Stimulated activated naive CD8-positive, alpha-beta T cell treated with anti-CD3 and anti-CD28 coated beads, Interleukin-15, amount 100 ng/mL, for 72 hours (primary cell): ENCODE measurements at regions not wholly inside any gene's neighbourhood (a gene's known extent, or its start where the extent isn't known, plus 50 kb on each side); places are given as distances from the start of the nearest gene placed in this dataset.

ENCODE experiments used
- ATAC-seq: fragments of 150-1000 bp; cut with Tn5 transposase; 2 replicates; pipeline ENCODE4 v1.10.0; 2021; ENCODE audit warnings: mild to moderate bottlenecking, moderate library complexity
- DNase-seq, 2 donors: peaks; one replicate each; pipeline ENCODE4 v3.0.0; 2021 to 2022
- H3K27ac Mint-ChIP-seq, 2 donors: one replicate each; pipeline ENCODE4 v1.8.0; 2022; ENCODE audit warnings: mild to moderate bottlenecking in 2 of 2, mixed read lengths in 2 of 2, moderate library complexity in 2 of 2
- H3K27me3 Mint-ChIP-seq: one replicate; pipeline ENCODE4 v1.8.0; 2022; ENCODE audit warnings: mixed read lengths
- H3K4me1 Mint-ChIP-seq: one replicate; pipeline ENCODE4 v1.8.0; 2022; ENCODE audit warnings: mild to moderate bottlenecking, mixed read lengths
- H3K4me3 Mint-ChIP-seq, 2 donors: one replicate each; pipeline ENCODE4 v1.8.0; 2022; ENCODE audit warnings: mild to moderate bottlenecking in 2 of 2, mixed read lengths in 2 of 2, moderate library complexity in 1 of 2
- H3K9me3 Mint-ChIP-seq, 2 donors: one replicate each; pipeline ENCODE4 v1.8.0; 2022; ENCODE audit warnings: mixed read lengths in 2 of 2

DNA sequence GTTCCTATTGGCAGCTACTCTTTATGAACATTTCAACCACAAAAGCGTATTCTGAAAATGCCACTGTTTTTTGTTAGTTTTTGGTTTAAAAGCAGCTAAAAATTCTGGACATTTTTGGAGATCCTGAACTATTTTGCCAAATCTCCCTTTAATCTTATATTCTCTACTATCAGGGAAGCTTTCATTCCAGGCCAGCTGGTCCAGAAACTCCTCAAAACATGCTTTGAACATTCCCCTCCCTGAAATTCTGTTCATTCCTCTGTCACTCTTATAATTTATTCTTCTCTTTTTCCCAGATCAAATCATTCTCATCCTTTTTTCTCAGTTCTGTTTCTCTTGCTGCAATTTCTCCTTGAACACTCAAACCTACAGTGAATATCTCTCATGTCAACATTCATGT, 790.9 kb upstream of the ARGLU1 start:
- no peak overlapping the region for H3K27ac Mint-ChIP-seq
- H3K27me3 Mint-ChIP-seq, result no peaks in the 10 kb centered on the region
- no peaks in the 10 kb centered on the region for H3K4me1 Mint-ChIP-seq
- peaks cover 14 to 18% of the 10 kb centered on the region in 2 donors for H3K9me3 Mint-ChIP-seq
- no peak for ATAC-seq
- DNase-seq, result no peak
- no peak overlapping the region for H3K4me3 Mint-ChIP-seq

DNA sequence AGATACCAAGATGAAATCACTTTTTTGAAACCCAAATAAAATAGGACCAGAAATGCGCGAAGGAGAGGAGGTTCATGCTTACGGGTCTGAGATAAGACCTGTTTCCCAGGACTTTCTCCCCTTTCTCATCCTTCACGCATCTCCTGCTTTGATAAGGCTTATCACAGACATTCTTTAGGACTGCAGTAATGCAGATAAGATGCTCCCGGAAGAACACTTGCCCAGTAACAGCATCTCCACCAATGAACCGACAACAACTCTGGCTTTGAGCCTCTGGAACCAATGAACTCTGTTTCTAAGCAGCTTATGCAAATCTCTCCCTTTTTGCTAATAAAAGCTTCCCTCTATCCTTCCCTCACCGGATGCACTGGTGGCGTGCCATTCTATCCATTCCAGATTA, 783.4 kb upstream of the ARGLU1 start:
- DNase-seq (no peak), ATAC-seq (no peak)
- Mint-ChIP-seq H3K4me1 (no peaks in the 10 kb centered on the region), H3K9me3 (peaks cover 5 to 7% of the 10 kb centered on the region in 2 donors), H3K4me3 (no peak overlapping the region), H3K27me3 (no peaks in the 10 kb centered on the region), H3K27ac (no peak overlapping the region)

DNA sequence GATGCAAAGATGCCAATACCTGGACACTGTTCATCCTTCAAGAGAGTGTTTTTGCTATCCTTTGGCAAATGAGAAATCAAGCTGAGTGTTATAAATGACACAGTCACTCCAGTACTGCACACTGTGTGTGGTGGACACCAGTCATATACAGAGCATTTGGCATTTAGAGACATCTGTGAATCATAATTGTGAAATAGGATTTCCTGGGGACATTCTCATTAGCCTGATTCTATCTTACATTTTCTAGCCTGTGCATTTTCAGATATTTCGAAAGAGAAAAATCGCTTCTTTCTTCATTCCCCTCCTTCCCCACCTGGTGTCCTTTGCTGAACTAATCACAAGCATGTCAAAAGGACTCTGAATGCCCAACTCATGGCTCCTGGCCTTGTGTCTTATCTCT, 781.0 kb upstream of the ARGLU1 start:
- peaks cover 2 to 5% of the 10 kb centered on the region in 2 donors for H3K9me3 Mint-ChIP-seq
- no peak for ATAC-seq
- no peak overlapping the region for H3K27ac Mint-ChIP-seq
- DNase-seq, result no peak
- H3K4me1 Mint-ChIP-seq, result no peaks in the 10 kb centered on the region
- H3K4me3 Mint-ChIP-seq, result no peak overlapping the region
- no peaks in the 10 kb centered on the region for H3K27me3 Mint-ChIP-seq

DNA sequence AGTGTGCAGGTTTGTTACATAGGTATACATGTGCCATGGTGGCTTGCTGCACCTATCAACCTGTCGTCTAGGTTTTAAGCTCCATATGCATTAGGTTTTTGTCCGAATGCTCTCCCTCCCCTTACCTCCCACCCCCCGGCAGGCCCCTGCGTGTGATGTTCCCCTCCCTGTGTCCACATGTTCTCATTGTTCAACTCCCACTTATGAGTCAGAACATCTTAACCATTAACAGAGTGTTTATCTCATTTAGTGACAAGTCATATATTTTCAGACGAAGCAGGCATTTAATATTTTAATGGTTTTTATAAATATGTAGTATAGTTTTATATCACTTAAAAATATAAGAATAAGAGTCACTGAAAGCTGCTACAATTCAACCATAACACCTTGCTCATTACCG, 780.5 kb upstream of the ARGLU1 start:
- no peaks in the 10 kb centered on the region for H3K4me1 Mint-ChIP-seq
- H3K27me3 Mint-ChIP-seq, result no peaks in the 10 kb centered on the region
- no peak for ATAC-seq
- H3K9me3 Mint-ChIP-seq, result peaks cover 0 to 5% of the 10 kb centered on the region in 2 donors
- H3K27ac Mint-ChIP-seq, result no peak overlapping the region
- DNase-seq, result no peak
- no peak overlapping the region for H3K4me3 Mint-ChIP-seq

DNA sequence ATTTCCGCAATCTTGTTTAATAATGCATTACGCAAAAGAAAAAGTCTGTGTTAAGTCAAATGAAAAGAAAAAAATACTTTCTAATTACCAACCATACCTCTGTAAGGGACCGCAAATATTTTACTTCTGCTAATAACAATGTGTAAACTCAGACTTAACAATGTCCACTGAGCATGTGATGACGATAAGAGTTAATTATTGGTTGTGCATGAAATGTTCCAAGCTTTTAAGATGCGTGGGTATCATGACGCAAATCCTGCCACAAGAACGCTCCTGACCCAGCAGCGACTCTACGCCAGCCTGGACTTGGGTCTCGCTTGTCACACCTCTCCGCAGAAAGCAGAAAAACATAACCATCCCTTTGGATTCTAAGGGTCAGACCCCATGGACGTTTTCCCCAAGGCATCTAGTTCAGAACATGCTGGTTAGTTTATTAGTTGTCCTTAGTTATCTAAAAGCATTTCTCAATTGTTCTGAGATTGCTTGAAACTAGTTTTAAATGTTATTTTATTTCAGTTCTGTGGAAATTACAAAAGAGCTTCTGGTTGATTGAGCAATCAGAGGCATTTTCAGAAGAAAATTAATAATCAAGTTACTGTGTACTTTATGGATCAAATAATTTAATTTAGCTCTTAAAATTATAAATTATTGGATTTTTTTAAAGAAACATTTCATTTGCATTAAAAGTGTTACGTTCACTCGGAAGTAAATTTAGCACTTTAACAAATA, 779.9 kb upstream of the ARGLU1 start:
- DNase-seq (no peak), ATAC-seq (no peak)
- H3K4me3 Mint-ChIP-seq, result no peak overlapping the region
- peaks cover 0 to 7% of the 10 kb centered on the region in 2 donors for H3K9me3 Mint-ChIP-seq
- no peak overlapping the region for H3K27ac Mint-ChIP-seq
- no peaks in the 10 kb centered on the region for H3K27me3 Mint-ChIP-seq
- no peaks in the 10 kb centered on the region for H3K4me1 Mint-ChIP-seq

DNA sequence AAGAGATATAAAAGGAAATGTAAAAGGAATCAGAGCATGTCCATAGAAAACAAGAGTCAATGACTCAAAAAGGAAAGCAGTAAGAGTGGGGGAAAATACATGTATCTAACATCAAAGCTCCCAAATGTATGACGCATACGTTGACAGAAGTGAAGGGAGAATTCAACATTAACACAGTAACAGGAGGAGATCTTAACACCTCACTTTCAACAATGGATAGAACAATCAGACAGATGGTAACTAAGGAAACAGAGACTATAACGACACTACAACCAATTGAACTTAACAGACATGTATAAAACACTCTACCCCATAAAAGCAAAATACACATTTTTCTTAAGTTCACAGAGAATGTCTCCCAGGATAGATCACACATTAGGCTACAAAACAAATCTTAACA, 774.8 kb upstream of the ARGLU1 start:
- peaks cover 0 to 10% of the 10 kb centered on the region in 2 donors for H3K9me3 Mint-ChIP-seq
- H3K4me3 Mint-ChIP-seq, result no peak overlapping the region
- H3K27me3 Mint-ChIP-seq, result no peaks in the 10 kb centered on the region
- DNase-seq (no peak), ATAC-seq (no peak)
- H3K27ac Mint-ChIP-seq, result no peak overlapping the region
- H3K4me1 Mint-ChIP-seq, result no peaks in the 10 kb centered on the region

DNA sequence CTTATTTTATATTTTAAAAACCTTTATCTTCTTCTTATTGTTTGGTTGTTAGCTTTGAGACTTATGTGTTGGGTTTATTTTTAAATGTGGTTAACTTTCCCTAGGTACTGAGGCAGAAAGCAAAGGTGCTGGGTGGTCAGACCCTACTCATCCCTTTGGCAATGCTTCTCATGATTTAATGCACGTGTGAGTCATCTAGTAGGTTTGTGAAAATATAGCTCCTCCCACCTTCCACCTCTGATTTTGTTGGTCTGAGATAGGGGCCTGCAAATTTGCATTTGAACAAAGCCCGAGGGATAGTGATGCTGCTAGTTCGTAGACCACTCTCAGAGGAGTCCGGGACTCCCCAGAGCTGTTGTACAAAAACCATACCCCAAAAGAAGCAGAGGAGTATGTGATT, 771.3 kb upstream of the ARGLU1 start:
- H3K27me3 Mint-ChIP-seq, result no peaks in the 10 kb centered on the region
- no peaks in the 10 kb centered on the region for H3K4me1 Mint-ChIP-seq
- H3K9me3 Mint-ChIP-seq, result peaks cover 0 to 5% of the 10 kb centered on the region in 2 donors
- H3K27ac Mint-ChIP-seq, result no peak overlapping the region
- no peak for ATAC-seq
- H3K4me3 Mint-ChIP-seq, result no peak overlapping the region
- no peak for DNase-seq

DNA sequence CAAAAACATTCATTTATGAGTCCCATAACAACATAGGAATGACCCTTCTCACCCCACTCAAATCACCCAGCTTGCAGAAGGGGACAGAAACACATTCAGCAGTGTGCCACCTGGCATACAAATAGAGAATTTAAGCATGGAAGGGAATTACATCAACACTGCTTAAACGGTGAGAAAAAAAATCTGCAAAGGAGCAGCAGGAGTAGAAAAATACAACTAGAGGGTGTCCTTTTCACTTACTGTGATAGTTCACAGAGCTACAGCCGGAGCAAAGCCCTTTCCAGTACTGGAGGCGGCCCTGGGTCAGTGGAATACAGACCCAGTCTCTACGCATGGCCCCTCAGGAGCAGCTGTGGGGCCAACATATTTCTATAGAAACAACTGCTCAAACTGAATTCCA, 764.3 kb upstream of the ARGLU1 start:
- no peaks in the 10 kb centered on the region for H3K27me3 Mint-ChIP-seq
- H3K9me3 Mint-ChIP-seq, result peaks cover 5 to 10% of the 10 kb centered on the region in 2 donors
- ATAC-seq (no peak), DNase-seq (no peak)
- no peak overlapping the region for H3K27ac Mint-ChIP-seq
- H3K4me1 Mint-ChIP-seq, result no peaks in the 10 kb centered on the region
- no peak overlapping the region for H3K4me3 Mint-ChIP-seq

DNA sequence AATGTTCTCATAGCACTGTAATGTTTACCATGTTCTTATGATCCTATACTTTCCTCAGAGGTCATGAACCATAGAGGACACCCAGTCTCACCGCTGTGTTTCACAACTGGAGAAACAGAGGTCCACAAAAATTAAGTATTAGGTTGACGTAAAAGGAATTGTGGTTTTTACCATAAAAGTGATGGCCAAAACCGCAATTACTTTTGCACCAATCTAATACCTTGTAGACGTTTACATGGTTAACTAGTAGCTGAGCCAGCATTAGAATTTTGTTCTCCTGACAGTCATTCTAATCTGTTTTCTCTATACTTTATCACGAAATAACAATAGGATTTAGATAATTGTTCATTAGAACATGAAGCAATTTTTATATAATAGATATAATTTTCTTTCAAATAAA, 763.4 kb upstream of the ARGLU1 start:
- H3K27ac Mint-ChIP-seq, result no peak overlapping the region
- H3K4me3 Mint-ChIP-seq, result no peak overlapping the region
- DNase-seq, result no peak
- ATAC-seq, result no peak
- H3K27me3 Mint-ChIP-seq, result no peaks in the 10 kb centered on the region
- no peaks in the 10 kb centered on the region for H3K4me1 Mint-ChIP-seq
- H3K9me3 Mint-ChIP-seq, result peaks cover 5 to 10% of the 10 kb centered on the region in 2 donors

DNA sequence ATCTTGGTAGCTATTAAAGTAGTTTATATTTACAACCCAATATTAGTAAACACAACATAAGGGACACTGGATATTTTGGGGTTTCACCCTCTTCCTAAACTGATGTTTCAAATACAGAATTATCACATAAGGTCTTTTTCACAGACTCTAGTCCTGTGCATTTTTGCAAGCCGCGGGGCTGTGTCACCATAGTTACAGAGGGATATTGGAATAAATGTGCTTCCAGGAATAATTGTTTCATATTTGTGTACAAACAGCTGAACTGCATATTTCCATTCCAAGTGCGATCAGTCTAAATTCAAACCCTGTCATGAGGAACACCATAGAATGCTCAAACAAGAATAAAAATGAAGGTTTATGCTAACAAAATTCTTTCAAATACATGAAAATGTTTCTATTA, 762.5 kb upstream of the ARGLU1 start:
- DNase-seq (no peak), ATAC-seq (no peak)
- no peaks in the 10 kb centered on the region for H3K4me1 Mint-ChIP-seq
- H3K27ac Mint-ChIP-seq, result no peak overlapping the region
- no peak overlapping the region for H3K4me3 Mint-ChIP-seq
- no peaks in the 10 kb centered on the region for H3K27me3 Mint-ChIP-seq
- H3K9me3 Mint-ChIP-seq, result peaks cover 5 to 10% of the 10 kb centered on the region in 2 donors

DNA sequence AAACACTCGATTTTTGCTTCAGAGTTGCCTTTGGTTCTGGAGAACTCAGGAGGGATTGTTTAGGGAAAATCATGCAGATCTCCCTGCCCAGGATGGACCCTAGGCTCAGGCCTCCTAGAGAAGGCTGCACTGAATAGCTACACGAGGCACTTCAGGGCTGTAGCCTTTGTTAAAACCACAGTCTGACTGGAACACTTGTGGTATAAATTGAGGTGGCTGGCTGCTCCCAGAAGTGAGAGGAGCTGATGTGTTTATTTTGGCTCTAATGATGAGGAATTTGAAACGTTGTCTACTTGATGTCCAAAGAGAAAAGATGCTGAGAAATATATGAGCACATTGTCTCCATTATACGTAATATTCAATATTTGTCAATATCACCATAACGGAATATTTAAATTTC, 762.1 kb upstream of the ARGLU1 start:
- ATAC-seq, result no peak
- DNase-seq, result no peak
- no peak overlapping the region for H3K27ac Mint-ChIP-seq
- no peak overlapping the region for H3K4me3 Mint-ChIP-seq
- no peaks in the 10 kb centered on the region for H3K4me1 Mint-ChIP-seq
- no peaks in the 10 kb centered on the region for H3K27me3 Mint-ChIP-seq
- H3K9me3 Mint-ChIP-seq, result peaks cover 5 to 10% of the 10 kb centered on the region in 2 donors

DNA sequence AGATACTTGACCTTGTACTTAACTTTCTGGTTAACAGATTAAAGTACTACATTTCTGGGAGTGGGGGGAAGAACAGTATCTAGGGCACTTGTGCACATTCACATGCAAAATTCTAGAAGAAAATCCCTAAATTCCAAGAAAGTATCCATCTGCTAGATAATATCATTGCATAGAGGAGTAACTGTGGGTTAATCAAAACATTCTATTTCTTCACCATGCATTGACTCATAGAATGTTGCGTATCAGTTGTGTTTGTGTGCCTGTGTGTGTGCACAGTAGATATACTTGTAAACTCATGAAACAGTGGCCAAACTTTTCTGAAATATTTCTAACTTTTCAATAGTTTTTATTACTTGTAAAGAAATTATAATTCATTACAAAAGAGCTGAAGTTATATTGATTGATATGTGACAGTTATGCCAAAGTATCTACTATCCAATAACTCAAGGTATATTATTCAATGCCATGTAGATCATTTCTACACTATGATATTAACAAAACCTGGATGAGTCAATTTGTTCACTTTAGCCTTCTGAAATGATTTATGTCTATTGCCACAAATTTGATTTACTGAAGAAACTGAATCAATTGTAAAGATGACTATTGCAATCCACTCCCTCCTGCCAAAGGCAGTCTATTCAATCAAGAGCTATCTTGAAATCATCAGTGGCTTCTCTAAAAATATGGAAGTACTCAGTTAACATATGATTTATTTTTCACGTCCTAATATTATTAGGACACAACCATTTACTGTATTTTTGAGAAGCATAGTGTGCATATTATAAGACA, 756.7 kb upstream of the ARGLU1 start:
- Mint-ChIP-seq H3K9me3 (peaks cover 5 to 10% of the 10 kb centered on the region in 2 donors), H3K27me3 (no peaks in the 10 kb centered on the region), H3K27ac (no peak overlapping the region), H3K4me3 (no peak overlapping the region), H3K4me1 (no peaks in the 10 kb centered on the region)
- ATAC-seq, result no peak
- no peak for DNase-seq

DNA sequence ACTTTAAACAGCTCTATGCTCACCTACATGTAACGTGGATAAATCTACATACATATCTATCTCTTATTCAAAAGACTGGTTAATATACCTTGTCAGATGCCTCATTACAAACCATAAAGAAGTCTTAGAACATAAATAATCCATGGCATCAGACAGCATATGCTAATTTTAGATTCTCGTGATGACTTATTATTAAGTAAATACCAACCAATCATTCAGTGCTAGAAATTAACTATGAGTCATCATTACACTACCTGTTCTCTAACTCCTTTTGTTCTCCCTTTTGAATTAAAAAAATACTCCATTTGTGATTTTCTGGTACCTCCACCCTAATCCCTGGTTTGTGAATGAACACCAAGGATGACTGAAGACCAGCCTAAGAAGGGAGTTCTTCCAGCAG, 754.3 kb upstream of the ARGLU1 start:
- ATAC-seq (no peak), DNase-seq (no peak)
- Mint-ChIP-seq H3K27me3 (no peaks in the 10 kb centered on the region), H3K27ac (no peak overlapping the region), H3K4me1 (no peaks in the 10 kb centered on the region), H3K4me3 (no peak overlapping the region), H3K9me3 (no peaks in the 10 kb centered on the region)

DNA sequence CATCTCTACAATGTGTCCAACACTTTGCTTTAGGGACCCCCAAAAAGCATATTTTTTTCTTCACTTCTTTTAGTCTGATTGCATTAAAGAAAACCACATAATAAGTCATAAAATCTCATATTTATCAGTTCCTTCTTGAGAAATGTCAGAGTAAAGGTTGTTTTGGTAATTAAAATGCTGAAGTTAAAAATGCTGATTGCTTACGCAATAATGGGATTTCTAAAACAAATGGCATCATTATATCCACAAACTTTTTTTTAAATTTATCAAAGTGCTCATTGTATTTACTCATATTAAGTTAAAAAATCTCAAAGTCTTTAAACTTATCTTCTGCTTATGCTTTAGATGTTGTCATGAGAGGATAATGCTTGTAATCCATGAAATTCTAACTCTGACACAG, 737.2 kb upstream of the ARGLU1 start:
- H3K4me3 Mint-ChIP-seq, result no peak overlapping the region
- no peak for DNase-seq
- no peaks in the 10 kb centered on the region for H3K4me1 Mint-ChIP-seq
- no peak overlapping the region for H3K27ac Mint-ChIP-seq
- ATAC-seq, result no peak
- peaks cover 0 to 6% of the 10 kb centered on the region in 2 donors for H3K9me3 Mint-ChIP-seq
- H3K27me3 Mint-ChIP-seq, result no peaks in the 10 kb centered on the region

DNA sequence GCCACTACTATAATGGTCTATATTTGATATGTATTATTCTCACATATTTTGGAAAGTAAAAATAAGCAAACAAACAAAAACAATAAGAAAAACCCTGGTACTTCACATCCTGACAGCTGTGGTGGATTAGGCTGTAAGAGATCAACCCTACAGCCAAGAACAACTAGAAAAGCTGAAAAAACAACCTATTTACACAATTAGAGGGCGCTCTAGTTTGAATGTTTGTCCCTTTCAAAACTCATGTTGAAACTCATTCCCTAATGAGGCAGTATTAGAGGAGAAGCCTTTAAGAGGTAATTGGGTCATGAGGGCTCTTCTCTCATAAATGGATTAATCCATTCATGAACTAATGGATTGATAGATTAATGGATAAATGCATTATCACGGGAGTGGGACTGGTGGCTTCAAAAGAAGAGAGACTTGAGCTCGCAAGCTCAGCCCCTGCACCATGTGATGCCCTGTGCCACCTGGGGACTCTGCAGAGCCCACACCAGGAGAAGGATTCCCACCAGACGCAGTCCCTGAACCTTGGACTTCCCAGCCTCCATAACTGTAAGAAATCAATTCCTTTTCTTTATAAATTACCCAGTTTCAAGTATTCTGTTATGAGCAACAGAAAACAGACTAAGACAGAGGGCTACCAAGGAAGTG, 733.9 kb upstream of the ARGLU1 start:
- DNase-seq (no peak), ATAC-seq (no peak)
- Mint-ChIP-seq H3K27me3 (no peaks in the 10 kb centered on the region), H3K27ac (no peak overlapping the region), H3K9me3 (peaks cover 0 to 6% of the 10 kb centered on the region in 2 donors), H3K4me1 (no peaks in the 10 kb centered on the region), H3K4me3 (no peak overlapping the region)

DNA sequence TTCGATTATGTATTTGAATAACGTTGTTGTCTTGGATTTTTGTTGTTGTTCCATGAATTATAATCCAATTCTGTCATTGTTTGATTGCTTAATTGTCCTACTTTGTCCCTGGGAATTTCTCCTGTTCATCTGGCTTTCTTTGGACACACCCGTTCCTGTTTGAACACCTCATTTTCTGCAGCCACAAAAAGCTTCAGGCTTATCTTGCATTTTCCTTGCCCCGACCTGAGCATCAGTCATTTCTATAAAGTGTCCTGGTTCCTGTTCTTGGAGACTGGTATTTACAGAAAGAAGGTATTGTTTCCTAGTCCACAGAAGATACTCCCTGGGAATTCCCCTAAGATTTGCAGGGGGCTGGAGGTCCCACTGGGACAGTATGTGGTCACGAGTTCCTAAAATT, 731.8 kb upstream of the ARGLU1 start:
- DNase-seq (no peak), ATAC-seq (no peak)
- no peak overlapping the region for H3K4me3 Mint-ChIP-seq
- H3K27ac Mint-ChIP-seq, result no peak overlapping the region
- no peaks in the 10 kb centered on the region for H3K27me3 Mint-ChIP-seq
- peaks cover 0 to 4% of the 10 kb centered on the region in 2 donors for H3K9me3 Mint-ChIP-seq
- H3K4me1 Mint-ChIP-seq, result no peaks in the 10 kb centered on the region
